Astrocyte of the cerebellum (primary cell): ENCODE measurements at regions not wholly inside any gene's neighbourhood (a gene's known extent, or its start where the extent isn't known, plus 50 kb on each side); places are given as distances from the start of the nearest gene placed in this dataset.

Source experiments
- DNase-seq: peaks from one replicate; pipeline ENCODE4 v3.0.0-alpha.2; 2011; ENCODE audit warnings: low read depth
- H3K4me3 ChIP-seq: 2 replicates; pipeline ENCODE4 v1.5.1; 2011; ENCODE audit warnings: mild to moderate bottlenecking, low read depth, low read length, moderate library complexity
- in situ Hi-C: cut with HindIII; loops from 2 replicates; pipeline ENCODE4 v1.10.0; 2017; ENCODE audit warnings: low sequenced_read_pairs
- TF ChIP-seq, protein P1 (sequence below): IDR thresholded peaks from 2 replicates; pipeline ENCODE4 v1.5.1; 2012; ENCODE audit warnings: low read length, low read depth, moderate library complexity, mild to moderate bottlenecking; ENCODE audit errors: missing control alignments

DNA sequence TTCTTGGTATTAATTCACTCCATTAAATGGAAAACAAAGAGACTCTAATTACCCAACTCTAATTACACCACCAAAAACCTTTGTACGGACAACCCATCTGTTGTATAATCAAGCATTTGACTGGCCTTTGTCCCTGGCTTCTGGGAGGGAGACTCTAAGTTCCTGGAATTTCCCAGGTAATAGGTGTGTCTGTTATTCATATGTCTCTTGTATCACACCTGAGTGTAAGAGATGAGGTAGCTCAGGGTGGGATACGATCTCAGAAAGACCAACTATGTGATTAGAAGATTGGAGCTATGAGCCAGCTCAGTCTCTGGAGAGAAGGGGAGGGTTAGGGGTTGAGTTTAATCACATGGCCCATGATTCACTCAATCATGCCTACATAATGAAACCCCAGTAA is 94.7 kb upstream of the PLXNC1 start:
- no peak for DNase-seq
- in situ Hi-C loops: no loop called here
- TF ChIP-seq, protein P1, sequence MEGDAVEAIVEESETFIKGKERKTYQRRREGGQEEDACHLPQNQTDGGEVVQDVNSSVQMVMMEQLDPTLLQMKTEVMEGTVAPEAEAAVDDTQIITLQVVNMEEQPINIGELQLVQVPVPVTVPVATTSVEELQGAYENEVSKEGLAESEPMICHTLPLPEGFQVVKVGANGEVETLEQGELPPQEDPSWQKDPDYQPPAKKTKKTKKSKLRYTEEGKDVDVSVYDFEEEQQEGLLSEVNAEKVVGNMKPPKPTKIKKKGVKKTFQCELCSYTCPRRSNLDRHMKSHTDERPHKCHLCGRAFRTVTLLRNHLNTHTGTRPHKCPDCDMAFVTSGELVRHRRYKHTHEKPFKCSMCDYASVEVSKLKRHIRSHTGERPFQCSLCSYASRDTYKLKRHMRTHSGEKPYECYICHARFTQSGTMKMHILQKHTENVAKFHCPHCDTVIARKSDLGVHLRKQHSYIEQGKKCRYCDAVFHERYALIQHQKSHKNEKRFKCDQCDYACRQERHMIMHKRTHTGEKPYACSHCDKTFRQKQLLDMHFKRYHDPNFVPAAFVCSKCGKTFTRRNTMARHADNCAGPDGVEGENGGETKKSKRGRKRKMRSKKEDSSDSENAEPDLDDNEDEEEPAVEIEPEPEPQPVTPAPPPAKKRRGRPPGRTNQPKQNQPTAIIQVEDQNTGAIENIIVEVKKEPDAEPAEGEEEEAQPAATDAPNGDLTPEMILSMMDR: no peak
- no peak overlapping the region for H3K4me3 ChIP-seq

DNA sequence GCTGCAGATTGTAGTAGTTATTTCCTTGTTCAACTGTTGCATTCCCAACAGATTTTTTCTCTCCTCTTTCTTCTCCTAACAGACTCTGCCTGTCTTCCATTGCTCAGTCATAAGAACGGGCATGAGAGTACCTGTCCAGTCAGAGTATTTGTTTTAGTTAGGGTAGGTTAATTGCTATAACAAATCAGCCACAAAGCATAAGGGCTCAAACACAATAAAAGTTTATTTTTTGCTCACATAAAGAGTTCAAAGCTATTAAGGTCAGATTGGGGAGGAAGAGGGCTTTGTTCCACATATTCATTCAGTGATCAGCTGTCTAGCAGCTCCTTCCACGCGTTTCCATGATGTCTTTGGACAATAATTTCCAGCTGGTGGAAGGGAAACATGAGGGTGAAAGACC is 92.8 kb upstream of the PLXNC1 start:
- in situ Hi-C loops: no loop called here
- no peak for DNase-seq
- no peak overlapping the region for H3K4me3 ChIP-seq
- TF ChIP-seq, protein P1: no peak

DNA sequence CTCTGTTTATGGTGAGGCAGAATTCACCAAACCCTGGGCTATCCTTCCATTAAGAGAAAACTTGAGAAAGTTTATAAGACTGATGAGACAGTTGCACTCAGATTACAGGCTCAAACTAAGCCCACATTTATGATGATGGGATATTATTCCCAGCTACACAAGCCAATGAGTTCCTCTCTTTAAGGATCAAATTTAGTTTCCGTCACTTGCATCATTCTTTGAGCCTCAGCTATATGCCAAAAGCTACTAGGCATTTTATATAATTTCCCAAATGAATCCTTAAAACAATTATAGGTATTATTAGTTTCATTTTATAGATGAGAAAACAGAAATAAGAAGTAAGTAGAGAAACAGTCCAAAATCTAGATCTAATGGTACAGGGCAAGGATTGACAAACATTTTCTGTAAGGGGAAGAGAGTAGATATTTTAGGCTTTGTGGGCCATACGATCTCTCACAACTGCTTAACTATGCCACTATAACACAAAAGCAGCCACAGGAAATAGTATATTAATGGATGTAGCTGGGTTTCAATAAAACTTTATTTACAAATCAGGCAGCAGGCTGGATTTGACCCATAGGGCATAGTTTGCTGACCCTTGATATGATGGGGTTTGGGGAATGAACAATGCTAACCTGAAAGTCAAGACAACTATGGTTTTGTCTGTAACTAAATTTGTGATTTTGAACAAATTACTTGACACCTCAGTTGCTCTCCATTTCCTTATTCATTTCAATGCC is 91.8 kb upstream of the PLXNC1 start:
- in situ Hi-C loops: no loop called here
- TF ChIP-seq, protein P1: no peak
- DNase-seq: no peak
- H3K4me3 ChIP-seq: no peak overlapping the region

DNA sequence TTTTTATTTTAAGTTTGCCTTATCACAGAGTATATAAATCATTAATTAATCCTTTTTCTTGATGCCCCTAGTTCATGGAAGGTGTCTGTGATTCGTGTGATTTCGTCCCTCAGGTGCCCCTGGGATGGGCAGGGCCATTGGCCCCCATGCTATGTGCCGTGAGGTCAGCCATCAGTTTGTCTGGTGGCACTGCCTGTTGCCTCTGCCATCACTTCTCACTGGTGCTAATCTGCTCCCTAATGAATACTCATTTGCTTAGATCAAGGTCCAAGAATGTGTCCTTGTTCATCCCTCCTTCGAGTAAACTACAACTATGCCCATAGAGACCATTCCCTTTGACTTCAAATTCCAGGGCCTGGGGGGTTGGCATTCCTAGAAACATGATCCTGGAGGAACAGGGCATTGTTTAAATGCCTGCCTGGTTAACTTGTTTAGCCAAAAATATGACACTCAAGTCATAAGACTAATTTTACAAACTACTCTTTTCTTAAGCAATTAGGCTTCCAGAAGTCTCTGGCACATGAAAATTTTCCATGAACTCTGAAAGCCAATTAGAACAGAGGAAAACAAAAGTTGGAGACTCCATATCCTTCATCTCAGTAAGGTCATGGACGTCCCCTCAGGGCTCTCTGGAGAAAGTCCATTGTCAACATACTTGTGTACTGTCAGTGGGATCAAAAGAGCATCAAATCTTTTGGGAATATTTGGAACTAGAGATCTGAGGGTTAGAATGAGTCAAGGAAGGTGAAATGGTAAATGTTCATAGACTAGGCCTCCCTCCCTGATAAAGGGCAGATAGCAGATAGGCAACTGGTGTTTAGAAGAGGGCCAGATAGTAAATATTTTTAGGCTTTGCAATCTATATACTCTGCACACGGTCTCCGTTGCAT is 90.9 kb upstream of the PLXNC1 start:
- TF ChIP-seq, protein P1: no peak
- no peak for DNase-seq
- in situ Hi-C loops: no loop called here
- no peak overlapping the region for H3K4me3 ChIP-seq

DNA sequence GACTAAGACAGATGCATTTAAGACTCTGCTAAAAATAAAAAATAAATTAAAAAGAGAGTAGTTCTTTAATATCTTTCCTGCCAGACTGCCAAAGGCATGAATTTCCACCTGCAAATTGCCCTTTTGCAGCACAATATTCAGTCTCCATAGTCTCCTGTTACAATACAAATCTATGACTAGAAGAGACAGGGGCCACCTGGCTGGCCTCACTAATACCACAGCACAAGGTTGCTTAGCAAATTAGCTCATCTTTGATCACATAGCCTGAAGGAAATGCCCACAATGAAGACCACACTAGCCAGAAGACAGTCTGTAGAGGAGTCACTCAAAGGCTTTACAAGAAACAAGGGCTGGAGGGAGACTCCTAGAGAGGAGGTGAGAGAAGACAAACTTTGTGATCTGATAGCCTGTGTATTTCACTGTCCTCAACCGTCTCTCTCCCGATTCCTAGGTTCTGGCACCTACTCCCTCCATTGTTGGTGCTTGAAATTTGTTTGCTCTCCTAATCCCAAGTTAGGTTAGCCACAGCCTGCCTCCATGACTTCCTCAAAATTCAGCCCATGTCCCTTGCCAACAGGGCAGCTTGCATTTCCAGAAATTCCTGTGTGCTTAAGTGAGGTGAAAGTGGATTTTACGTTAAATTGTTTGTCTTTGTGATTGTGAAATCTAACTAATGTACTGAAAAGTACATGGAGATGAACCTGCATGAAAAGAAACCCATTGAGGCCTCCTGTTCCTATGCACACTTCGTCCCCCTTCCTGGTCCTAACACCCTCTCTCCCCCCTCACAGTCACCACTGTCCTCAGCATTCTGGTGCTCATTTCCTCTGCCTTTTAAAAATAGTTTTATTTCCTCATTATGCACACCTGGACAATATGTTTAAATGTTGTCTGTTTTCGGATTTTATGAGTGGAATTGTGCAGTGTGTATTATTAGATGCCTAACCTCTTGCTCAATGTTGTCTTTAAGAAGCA is 88.7 kb upstream of the PLXNC1 start:
- H3K4me3 ChIP-seq: no peak overlapping the region
- in situ Hi-C loops: no loop called here

DNA sequence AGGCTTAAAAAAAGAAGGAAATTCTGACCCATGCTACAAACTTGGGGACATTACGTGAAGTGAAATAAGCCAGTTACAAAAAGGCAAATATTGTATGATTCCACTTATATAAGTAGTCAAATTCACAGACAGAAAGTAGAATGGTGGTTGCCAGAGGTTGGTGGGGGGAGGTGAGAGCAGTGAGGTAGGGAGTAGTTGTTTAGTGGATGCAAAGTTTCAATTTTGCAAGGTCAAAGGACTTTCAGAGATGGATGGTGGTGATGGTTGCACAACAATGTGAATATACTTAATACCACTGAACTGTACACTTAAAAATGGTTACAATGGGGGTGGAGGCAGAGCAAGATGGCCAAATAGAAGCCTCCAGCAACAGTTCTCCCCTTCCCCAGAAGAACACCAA is 86.2 kb upstream of the PLXNC1 start:
- in situ Hi-C loops: no loop called here
- no peak overlapping the region for H3K4me3 ChIP-seq
- DNase-seq: no peak
- TF ChIP-seq, protein P1: no peak

More for the DNA sequence above, 88.7 kb upstream of the PLXNC1 start:
- TF ChIP-seq, protein P1: no peak
- no peak for DNase-seq
